IPS DF 4.7 (cell line): ENCODE measurements at regions not wholly inside any gene's neighbourhood (a gene's known extent, or its start where the extent isn't known, plus 50 kb on each side); places are given as distances from the start of the nearest gene placed in this dataset.

Experiments
- DNase-seq: peaks from one replicate; pipeline ENCODE4 v3.0.0-alpha.2; 2013; ENCODE audit warnings: low spot score; ENCODE audit errors: extremely low read depth

DNA sequence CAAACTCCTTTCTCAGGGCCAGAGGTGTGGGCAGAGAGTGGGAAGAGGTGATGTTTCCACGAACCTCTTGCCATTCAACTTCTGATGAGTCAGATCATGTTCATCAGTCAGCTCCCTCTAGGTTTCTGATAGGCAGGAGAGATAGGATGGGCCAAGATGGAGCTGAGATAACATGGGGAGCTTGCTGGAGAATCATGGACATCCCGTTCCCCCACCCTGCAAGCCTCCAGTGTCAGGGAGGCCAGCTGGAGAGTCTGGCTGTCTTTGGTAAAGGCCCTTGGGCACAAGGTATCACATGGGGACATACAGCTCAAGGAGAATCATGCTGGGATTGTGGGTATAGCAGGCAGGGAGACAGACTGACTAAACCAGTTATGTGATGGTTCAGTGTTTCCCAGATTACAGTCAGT, 136.0 kb upstream of the IRX3 start:
- no peak for DNase-seq

DNA sequence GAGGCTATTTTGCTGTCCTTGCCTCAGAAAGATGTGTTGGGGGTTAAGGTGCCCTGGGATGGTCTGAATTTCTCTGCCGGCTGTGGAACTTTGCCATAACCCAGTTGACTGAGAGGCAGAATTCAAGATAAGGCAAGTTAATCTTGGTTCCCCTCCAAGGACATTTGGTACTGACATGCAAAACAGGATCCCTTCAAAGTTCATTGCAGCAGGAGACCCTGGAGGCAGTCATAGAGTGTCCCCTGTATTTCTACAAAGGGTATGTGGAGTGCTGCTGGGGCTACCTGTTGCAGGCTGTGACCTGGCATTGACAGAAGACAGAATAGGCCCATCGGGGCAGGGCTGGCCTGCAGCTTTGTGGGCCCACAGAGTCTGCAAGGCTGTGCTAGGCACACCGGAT, 135.6 kb upstream of the IRX3 start:
- DNase-seq = no peak

DNA sequence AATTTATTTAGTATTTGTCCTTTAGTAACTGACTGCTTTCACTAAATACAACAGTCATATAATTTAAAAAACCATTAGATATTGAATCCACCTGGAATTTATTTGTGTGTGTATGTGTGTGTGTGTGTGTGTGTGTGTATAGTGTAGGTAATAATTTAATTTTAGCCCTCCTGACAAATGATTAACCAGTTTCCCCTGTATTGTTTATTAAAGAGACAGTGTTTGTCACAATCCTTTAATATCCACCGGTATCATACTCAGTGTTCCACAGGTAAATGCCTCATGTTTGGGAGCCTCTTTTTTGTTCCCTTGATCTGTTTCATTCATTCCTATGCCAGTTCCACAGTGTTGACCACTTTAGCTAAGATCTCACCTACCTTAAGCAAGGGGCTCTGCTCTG, 134.6 kb upstream of the IRX3 start:
- DNase-seq = no peak

GRCh38 chr16:54418903-54419302, 132.3 kb upstream of the IRX3 start:
- no peak for DNase-seq

DNA sequence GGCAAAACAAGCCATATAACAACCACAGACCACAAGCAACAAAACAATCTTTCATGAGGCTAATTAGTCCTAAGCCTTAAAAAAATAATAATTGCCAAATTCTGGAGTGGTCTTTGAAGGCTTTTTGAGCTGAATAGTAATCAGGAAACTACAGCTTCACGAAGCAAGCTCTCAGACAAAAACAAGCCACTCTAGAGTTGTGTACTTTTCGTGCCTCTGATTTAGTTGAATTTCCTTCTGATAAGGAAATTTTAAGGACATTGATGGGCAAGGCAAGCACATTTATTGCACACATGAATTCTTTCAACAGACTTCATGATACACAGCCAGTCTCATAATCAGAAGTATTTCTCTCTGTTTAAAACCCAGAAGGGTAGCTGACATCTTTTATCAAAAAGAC, 130.8 kb upstream of the IRX3 start:
- no peak for DNase-seq

GRCh38 chr16:54414671-54415070, 128.1 kb upstream of the IRX3 start:
- DNase-seq = no peak

GRCh38 chr16:54412777-54413455, 126.3 kb upstream of the IRX3 start:
- DNase-seq = no peak

GRCh38 chr16:54412037-54412436, 125.5 kb upstream of the IRX3 start:
- DNase-seq = no peak

DNA sequence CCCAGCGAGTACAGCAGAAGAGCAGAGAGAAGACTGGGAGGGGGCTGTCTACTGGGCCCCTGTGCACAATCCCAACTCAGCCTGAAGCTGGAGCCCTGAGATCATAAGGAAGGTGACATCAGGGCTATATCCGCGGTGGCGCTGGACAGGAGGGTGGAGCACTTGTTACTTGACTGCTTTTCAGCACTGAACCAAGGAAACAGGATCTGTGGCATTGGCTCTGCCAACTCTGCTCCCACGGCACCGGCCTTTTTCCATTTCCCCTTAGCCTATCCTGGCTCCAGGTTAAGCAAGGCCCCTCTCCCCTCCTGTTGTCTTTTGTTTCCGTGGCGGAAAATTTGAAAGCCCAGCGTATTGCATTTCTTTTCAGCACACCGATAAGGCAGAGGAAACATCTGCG, 125.0 kb upstream of the IRX3 start:
- peak; percentile 7 for DNase-seq

DNA sequence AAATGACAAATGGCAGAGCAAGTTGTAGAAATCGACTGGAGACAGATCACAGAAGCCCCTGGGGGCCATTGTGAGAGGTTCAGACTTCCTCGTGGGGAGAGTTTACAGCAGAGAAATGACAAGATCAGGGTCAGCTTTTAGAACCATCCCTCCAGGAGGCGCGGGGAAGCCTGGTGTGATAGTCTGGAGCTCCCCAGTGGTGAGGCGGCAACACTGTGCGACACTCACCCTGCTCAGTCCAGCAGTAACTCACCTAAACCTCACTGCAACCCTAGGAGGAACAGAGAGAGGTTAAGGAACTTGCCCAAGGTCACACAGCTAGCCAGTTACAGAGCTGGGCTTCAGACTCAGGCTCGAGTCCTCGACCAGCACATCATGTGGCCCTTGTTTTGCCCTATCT, 123.4 kb upstream of the IRX3 start:
- no peak for DNase-seq

DNA sequence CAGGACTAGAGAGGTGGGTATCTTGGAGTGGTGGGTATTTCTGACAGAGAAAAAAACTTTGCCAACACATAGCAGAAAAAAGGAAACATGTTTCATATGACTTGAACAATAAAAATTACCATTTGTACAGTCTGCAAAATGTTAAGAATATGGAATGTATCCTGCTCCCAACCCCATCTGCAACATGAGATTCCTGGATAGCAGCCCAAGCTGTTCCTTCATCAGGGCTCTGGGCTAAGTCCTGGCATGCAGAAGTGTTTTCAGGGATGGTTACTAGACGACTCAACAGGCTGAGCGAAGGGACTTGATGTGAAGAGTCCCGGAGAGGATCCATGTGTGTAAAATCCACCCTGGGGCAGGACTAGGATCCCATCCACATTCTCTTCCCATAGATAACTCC, 121.0 kb upstream of the IRX3 start:
- DNase-seq = no peak

DNA sequence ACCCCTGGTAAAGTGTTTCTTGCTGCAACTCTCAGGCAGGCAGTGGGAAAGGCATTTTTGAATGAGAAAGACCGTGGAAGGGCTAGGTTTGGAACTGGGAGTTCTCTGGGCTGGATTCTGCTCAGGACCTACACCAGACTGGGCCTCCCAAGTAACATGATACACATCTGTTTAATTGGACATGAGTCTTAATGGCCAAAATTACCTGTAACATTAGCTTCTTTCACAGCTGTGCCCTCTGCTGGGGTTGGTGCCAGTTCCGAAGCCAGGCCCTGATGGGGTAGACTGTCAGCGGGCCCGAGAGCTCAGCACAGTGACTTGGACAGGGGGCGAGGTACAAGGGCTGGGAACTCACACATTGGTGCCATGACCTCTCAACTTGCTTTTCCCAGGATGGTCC, 118.9 kb upstream of the IRX3 start:
- DNase-seq = no peak

GRCh38 chr16:54403580-54403979, 117.0 kb upstream of the IRX3 start:
- DNase-seq = no peak

GRCh38 chr16:54402873-54403272, 116.3 kb upstream of the IRX3 start:
- DNase-seq = no peak

DNA sequence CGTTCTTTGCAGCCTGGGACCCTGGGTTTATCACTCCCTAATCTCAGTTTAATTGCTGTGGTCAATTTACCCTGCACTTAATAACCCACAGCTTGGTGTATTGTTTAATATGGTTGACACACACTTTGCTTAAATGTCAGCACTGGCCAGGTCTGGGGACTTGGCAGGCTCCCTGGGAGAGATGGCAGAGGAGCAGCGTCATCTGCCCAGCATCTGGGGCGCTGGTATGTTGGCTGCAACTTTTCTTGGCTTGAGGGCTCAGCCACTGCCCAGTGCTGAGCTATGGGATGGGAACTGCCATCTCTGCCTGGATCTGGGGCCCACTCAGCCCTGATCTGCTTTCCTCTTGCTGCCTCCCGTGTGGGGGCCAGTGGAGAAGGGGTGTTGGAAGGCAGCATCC, 115.7 kb upstream of the IRX3 start:
- DNase-seq = no peak

- no peak for DNase-seq
These were observed 113.7 kb upstream of the IRX3 start for GRCh38 chr16:54400261-54400660.

- DNase-seq = no peak
These were observed 112.4 kb upstream of the IRX3 start for GRCh38 chr16:54398986-54399385.

DNA sequence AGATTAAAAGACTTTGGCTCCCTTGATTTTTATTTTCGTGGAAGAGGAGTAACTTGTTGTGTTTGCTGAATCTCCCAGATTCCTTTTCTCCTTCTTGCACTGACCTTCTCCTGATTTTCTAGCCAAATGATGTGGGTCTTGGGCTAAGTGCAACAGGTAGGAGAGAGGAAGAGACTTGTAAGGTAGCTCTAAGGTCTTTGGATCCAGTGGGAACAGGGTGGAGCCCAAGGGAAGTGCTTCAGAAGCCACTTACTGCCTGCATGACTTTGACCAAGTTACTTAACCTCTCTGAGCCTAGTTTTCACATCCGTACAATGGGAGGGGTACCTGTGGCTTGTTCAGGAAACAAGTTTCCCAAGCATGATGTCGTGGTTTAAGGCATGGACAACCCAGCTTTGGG, 111.3 kb upstream of the IRX3 start:
- DNase-seq = no peak

GRCh38 chr16:54397190-54397835, 110.7 kb upstream of the IRX3 start:
- no peak for DNase-seq

DNA sequence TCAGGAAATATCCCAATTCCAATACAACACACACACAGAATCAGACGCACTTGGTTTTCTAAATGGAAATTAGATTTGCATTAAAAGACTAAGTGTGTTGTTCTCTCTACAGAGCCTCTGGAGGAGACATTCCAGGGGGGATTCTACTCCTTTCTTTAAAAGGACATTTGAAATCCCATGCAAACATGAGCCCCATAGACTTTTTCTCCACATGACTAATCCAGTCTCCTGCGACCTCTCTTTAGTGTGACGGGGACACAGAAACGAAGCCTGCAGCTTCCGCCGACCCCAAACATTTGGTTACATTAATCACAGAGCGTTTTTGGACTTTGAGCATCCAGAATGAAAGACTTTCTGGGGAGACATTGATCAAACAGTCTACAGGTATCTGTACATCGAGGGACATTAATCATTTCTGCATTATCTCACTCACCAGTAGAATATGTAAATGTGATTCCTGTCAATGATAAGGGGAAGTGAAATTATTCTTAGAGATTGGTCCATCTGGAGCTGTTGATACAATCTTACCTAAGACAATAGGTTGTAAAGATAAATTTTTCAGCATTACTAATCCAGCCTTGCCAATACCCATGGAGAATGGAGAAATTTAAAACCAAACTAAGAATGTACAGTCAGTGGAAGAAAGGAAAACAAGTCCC, 103.4 kb upstream of the IRX3 start:
- no peak for DNase-seq

GRCh38 chr16:54385141-54385540, 98.6 kb upstream of the IRX3 start:
- no peak for DNase-seq

GRCh38 chr16:54381601-54382313, 95.2 kb upstream of the IRX3 start:
- no peak for DNase-seq
